ENCODE measurements at regions not wholly inside any gene's neighbourhood (a gene's known extent, or its start where the extent isn't known, plus 50 kb on each side); places are given as distances from the start of the nearest gene placed in this dataset.

GRCh38 chr14:28831126-28831525, 64.5 kb downstream of the FOXG1 start:
- TF ChIP-seq CTCF (IDR thresholded peaks at IDR 0.05): no peak
- no peak for TF ChIP-seq POLR2AphosphoS5 (IDR thresholded peaks at IDR 0.05)
